ENCODE measurements at regions not wholly inside any gene's neighbourhood (a gene's known extent, or its start where the extent isn't known, plus 50 kb on each side); places are given as distances from the start of the nearest gene placed in this dataset.

DNA sequence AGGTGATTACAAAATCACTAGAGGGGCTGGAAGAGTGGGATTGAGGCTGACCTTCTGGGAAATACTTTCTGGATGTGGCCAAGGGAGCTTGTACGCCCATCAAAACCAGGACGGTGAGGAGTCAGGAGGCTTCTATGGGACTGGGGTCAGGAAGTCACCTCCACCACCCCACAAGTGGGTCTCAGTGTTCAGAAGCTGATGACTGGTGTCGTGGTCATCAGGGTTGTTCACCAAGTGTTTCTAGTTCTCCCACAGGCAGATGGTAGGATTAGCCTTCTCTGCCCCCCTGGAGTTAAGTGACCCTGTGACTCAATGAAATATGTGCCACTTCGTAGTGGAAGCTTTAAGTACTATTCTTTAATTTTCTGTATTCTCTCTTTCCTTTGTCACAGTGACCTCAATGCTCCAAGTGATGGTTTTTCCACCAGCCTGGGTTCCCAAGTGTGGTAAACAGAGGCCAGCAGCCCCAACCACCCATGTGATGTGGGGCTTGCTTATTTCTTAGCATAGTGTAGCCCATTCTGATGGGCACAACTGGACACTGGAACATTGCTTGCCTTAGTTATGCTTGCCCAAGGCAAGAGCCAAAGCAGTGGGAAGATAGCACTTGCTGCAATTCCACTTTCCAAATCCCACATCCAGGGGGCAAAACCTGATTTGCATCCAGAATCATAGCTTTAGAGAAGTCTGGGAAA, 258.8 kb downstream of the CYP26B1 start:
- H3K4me3 Mint-ChIP-seq (ENCODE audit: unreplicated experiment), result no peak overlapping the region
- TF ChIP-seq, protein P1, sequence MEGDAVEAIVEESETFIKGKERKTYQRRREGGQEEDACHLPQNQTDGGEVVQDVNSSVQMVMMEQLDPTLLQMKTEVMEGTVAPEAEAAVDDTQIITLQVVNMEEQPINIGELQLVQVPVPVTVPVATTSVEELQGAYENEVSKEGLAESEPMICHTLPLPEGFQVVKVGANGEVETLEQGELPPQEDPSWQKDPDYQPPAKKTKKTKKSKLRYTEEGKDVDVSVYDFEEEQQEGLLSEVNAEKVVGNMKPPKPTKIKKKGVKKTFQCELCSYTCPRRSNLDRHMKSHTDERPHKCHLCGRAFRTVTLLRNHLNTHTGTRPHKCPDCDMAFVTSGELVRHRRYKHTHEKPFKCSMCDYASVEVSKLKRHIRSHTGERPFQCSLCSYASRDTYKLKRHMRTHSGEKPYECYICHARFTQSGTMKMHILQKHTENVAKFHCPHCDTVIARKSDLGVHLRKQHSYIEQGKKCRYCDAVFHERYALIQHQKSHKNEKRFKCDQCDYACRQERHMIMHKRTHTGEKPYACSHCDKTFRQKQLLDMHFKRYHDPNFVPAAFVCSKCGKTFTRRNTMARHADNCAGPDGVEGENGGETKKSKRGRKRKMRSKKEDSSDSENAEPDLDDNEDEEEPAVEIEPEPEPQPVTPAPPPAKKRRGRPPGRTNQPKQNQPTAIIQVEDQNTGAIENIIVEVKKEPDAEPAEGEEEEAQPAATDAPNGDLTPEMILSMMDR (IDR thresholded peaks at IDR 0.05), result no peak
- peaks cover 3% of the 10 kb centered on the region for H3K4me1 Mint-ChIP-seq (ENCODE audit: low read depth)
- peaks cover 7% of the 10 kb centered on the region for H3K9me3 Mint-ChIP-seq (ENCODE audit: low read depth)
- H3K36me3 Mint-ChIP-seq (ENCODE audit: low read depth), result peaks cover 5% of the 10 kb centered on the region
- peaks cover 18% of the 10 kb centered on the region for H3K27me3 Mint-ChIP-seq (ENCODE audit: low read depth)
- no peak overlapping the region for H3K27ac Mint-ChIP-seq (ENCODE audit: unreplicated experiment)
- DNase-seq (ENCODE audit: low spot score), result no peak

DNA sequence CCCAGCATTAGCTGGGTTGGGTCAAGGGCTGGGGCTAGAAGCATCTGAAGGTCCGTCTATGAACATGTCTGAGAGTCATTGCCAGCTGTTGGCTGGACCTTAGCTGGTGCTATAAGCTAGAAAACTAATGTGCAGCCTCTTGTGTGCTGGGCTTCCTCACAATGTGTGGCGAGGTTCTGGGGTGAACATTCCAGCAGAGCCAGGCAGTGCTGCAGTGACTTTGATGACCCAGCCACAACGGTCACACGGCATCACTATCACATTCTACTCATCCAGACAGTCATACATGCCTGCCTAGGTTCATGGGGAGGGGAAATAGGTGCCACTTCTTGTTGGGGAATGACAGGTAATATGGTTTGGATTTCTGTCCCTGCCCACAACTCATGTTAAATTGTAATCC, 260.5 kb downstream of the CYP26B1 start:
- H3K36me3 Mint-ChIP-seq (ENCODE audit: low read depth), result peaks cover 5% of the 10 kb centered on the region
- no peak overlapping the region for H3K4me3 Mint-ChIP-seq (ENCODE audit: unreplicated experiment)
- TF ChIP-seq, protein P1 (IDR thresholded peaks at IDR 0.05), result no peak
- peaks cover 15% of the 10 kb centered on the region for H3K27me3 Mint-ChIP-seq (ENCODE audit: low read depth)
- no peak overlapping the region for H3K27ac Mint-ChIP-seq (ENCODE audit: unreplicated experiment)
- DNase-seq (ENCODE audit: low spot score), result no peak
- H3K4me1 Mint-ChIP-seq (ENCODE audit: low read depth), result peaks cover 18% of the 10 kb centered on the region
- H3K9me3 Mint-ChIP-seq (ENCODE audit: low read depth), result peaks cover 7% of the 10 kb centered on the region

DNA sequence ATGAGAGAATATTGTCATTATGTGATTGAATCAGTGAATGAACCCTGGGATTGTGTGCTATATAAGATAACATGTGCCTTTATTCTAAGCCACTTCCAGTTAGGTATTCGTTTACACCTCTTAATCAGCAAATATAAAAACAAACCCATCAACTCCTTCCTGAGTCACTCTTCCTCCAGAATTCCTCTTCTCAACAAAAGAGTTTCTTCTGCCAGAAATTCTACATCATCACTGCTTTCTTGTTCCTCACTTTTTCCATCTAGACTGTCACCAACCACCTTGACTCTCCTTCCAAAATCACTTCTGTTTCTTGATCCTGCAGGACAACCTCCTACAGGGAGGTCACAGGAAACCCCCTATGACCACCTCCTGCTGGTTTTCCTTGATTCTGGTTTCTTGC, 261.4 kb downstream of the CYP26B1 start:
- peaks cover 27% of the 10 kb centered on the region for H3K4me1 Mint-ChIP-seq (ENCODE audit: low read depth)
- peaks cover 7% of the 10 kb centered on the region for H3K9me3 Mint-ChIP-seq (ENCODE audit: low read depth)
- H3K36me3 Mint-ChIP-seq (ENCODE audit: low read depth), result peaks cover 3% of the 10 kb centered on the region
- TF ChIP-seq, protein P1 (IDR thresholded peaks at IDR 0.05), result no peak
- no peak overlapping the region for H3K27ac Mint-ChIP-seq (ENCODE audit: unreplicated experiment)
- peaks cover 11% of the 10 kb centered on the region for H3K27me3 Mint-ChIP-seq (ENCODE audit: low read depth)
- DNase-seq (ENCODE audit: low spot score), result no peak
- H3K4me3 Mint-ChIP-seq (ENCODE audit: unreplicated experiment), result no peak overlapping the region

DNA sequence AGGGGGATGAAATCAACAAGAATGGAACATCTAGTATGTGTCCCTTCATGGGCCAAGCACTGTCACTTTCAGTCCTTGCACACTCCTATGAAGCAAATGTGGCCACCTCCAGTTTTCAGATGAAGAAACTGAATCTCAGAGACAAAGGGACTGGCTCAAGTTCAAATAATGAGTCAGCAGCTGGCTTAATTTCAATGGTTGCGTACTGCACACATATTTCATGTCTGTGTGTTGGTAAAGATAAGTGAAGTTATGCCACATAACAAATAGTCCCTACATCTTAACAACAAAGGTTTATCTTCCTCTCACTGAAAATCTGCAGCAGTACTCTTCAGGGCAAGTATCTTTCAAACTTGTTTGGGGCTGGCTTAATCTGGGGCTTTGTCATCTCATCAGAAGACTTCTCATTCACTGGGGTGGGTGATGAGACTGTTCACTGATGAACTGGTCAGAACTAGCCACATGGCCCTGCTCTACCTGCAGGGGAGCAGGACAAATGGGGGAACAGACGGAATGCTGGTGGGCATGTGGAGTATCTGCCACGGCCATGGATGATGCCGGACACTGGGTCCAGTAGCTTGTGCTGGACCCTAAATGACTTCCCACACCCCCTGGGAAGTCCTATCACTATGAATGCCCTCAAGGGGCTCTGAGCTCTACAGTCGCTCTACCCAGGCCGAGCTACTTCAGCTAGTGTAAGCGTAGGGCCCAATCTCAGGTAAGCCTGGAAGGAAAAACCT, 263.2 kb downstream of the CYP26B1 start:
- peaks cover 5% of the 10 kb centered on the region for H3K27me3 Mint-ChIP-seq (ENCODE audit: low read depth)
- no peak overlapping the region for H3K4me3 Mint-ChIP-seq (ENCODE audit: unreplicated experiment)
- peak overlapping the region; percentile 18 for H3K27ac Mint-ChIP-seq (ENCODE audit: unreplicated experiment)
- no peak for DNase-seq (ENCODE audit: low spot score)
- H3K36me3 Mint-ChIP-seq (ENCODE audit: low read depth), result peaks cover 3% of the 10 kb centered on the region
- H3K9me3 Mint-ChIP-seq (ENCODE audit: low read depth), result peaks cover 7% of the 10 kb centered on the region
- H3K4me1 Mint-ChIP-seq (ENCODE audit: low read depth), result peaks cover 37% of the 10 kb centered on the region
- TF ChIP-seq, protein P1 (IDR thresholded peaks at IDR 0.05), result no peak

DNA sequence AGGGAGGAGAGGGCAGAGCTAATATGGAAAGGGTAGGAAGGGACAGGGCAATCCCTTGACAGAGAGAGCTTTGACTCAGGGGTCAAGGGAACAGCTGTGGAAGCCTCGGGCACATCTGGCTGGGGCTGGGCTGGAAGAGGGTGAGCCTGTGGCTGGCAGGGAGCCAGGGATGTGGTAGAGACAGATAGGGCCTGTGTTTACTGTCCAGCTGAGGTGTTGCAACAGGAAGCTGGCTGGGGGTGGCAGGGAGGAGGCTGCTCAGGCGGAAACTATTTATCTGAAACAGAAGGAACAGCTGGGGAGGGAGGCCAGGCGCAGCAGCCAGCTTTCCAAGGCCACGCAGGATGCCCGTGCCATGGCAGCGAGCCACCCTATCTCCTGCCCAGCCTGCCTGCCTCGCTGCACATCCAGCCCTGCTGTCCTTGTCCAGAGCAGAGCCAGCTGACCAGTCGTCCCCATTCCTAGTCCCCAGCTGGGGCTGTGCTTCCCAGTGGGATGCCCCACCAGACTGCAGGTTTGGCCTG, 264.7 kb downstream of the CYP26B1 start:
- TF ChIP-seq, protein P1 (IDR thresholded peaks at IDR 0.05), result no peak
- Mint-ChIP-seq H3K9me3 (ENCODE audit: low read depth) (peaks cover 7% of the 10 kb centered on the region), H3K4me1 (ENCODE audit: low read depth) (peaks cover 37% of the 10 kb centered on the region), H3K4me3 (ENCODE audit: unreplicated experiment) (no peak overlapping the region), H3K27ac (ENCODE audit: unreplicated experiment) (no peak overlapping the region), H3K27me3 (ENCODE audit: low read depth) (peaks cover 7% of the 10 kb centered on the region), H3K36me3 (ENCODE audit: low read depth) (peaks cover 4% of the 10 kb centered on the region)
- no peak for DNase-seq (ENCODE audit: low spot score)
